Epithelial cell of proximal tubule (primary cell): ENCODE measurements at regions not wholly inside any gene's neighbourhood (a gene's known extent, or its start where the extent isn't known, plus 50 kb on each side); places are given as distances from the start of the nearest gene placed in this dataset.

Experiments used
- DNase-seq: peaks from one replicate; pipeline ENCODE4 v3.0.0-alpha.2; 2011; ENCODE audit warnings: low read depth
- H3K4me3 ChIP-seq: 2 replicates; pipeline ENCODE4 v1.5.1; 2011; ENCODE audit warnings: low read depth, mild to moderate bottlenecking, low read length
- TF ChIP-seq, protein P1 (sequence below): conservative IDR thresholded peaks from 2 replicates; pipeline ENCODE4 v1.5.1; 2012; ENCODE audit warnings: low read depth, mild to moderate bottlenecking, low read length

DNA sequence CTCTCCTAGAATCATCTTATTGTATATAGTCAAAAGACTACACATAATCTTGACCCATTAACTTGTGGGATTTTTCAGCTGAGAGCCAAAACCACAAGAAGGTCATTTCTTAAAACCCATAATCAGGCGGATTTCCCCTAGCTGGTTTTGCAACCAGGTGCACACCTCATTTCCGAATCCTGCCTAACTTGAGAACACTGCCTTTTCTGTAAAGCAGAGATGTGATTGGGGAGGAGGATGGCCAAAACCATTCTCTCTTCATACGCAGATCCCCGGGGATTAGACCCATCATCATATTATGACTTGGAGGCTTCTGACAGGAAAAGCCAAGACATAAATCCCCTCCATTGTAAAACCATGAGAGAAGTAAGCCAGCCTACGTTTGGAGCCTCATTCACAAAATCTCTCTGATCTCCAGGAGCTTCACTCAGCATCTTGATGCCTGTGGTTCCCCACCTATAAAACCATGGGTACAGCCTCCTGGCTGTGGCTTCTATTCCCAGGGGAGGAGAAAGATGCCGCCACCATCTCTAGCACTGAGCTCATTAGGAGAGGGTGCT lies 191.3 kb downstream of the KIF18A start:
- DNase-seq, result no peak
- TF ChIP-seq, protein P1, sequence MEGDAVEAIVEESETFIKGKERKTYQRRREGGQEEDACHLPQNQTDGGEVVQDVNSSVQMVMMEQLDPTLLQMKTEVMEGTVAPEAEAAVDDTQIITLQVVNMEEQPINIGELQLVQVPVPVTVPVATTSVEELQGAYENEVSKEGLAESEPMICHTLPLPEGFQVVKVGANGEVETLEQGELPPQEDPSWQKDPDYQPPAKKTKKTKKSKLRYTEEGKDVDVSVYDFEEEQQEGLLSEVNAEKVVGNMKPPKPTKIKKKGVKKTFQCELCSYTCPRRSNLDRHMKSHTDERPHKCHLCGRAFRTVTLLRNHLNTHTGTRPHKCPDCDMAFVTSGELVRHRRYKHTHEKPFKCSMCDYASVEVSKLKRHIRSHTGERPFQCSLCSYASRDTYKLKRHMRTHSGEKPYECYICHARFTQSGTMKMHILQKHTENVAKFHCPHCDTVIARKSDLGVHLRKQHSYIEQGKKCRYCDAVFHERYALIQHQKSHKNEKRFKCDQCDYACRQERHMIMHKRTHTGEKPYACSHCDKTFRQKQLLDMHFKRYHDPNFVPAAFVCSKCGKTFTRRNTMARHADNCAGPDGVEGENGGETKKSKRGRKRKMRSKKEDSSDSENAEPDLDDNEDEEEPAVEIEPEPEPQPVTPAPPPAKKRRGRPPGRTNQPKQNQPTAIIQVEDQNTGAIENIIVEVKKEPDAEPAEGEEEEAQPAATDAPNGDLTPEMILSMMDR, result no peak
- no peak overlapping the region for H3K4me3 ChIP-seq

DNA sequence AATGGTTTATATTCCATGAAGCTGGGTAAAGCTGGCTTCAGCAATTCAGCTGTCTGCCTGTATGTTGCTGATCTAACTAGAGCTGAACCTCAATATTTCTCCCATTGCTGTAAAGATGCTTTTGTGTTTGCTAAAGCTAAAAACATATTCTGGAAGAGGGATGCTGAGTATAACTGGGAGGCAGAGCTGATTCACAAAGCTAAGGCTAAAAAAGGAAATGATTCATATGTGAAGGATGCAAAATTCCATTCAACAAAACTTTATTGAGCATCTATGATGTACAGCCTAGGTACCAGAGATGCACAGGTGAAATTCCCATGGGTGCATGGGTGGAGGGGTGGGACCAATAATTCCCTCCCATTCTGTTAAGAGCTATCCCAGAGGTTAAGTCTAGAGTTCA lies 193.9 kb downstream of the KIF18A start:
- TF ChIP-seq, protein P1, result no peak
- no peak for DNase-seq
- no peak overlapping the region for H3K4me3 ChIP-seq

DNA sequence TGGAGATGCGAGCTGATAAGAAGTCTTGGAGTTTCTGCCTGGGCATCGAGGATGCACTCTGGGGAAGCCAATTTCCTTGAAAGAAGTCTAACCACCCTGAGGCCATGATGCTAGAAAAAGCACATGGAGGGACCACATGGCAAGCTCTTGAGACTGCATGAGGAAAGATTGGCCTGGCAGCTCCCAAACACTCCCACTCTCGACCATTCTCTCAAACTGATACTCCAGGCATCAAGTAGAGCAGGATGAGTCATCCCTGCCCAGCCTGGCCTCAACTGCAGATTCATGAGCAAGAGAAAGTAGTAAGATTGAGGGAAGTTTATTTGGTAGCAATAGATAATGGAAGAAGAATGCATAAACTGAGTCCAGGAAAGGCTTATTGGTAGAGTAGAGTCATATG lies 194.3 kb downstream of the KIF18A start:
- TF ChIP-seq, protein P1, result no peak
- no peak overlapping the region for H3K4me3 ChIP-seq
- no peak for DNase-seq

- no peak for DNase-seq
- no peak overlapping the region for H3K4me3 ChIP-seq
Observed at GRCh38 chr11:27912916-27913315, 195.0 kb downstream of the KIF18A start.

DNA sequence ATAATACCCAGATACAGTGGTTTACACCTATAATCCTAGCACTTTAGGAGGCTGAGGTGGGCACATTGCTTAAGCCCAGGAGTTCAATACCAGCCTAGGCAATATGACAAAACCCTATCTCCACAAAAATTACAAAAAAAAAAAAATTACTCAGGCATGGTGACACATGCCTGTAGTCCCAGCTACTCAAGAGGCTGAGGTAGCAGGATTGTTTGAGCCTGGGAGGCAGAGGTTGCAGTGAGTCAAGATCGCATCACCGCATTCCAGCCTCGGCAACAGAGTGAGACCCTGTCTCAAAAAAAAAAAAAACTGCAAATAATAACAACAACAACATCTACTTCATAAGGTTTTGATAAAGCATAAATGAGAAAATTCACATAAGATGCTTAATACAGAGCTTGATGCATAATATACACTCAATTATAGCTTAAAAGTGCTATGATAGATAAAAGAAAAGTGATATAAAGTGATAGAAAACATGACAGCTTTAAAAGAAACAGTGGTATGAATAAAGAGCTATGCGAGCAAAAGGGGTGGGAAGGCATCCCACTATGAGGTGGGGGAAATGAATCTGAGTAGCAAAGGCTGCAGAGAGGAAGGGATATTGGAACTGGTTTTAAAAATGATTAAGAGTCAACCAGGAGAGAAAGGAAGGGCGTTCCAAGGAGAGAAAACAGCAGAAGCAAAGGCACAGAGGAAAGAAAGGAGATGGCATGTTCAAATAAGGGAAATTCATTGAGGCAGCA lies 197.6 kb downstream of the KIF18A start:
- peak; percentile 65 for DNase-seq
- TF ChIP-seq, protein P1, result no peak
- no peak overlapping the region for H3K4me3 ChIP-seq

More at GRCh38 chr11:27912916-27913315, 195.0 kb downstream of the KIF18A start:
- TF ChIP-seq, protein P1, result no peak

GRCh38 chr11:27909386-27909785 lies 198.6 kb downstream of the KIF18A start:
- TF ChIP-seq, protein P1, result peak; percentile 4
- DNase-seq, result no peak
- no peak overlapping the region for H3K4me3 ChIP-seq

GRCh38 chr11:27908621-27909020 lies 199.3 kb downstream of the KIF18A start:
- no peak for DNase-seq
- TF ChIP-seq, protein P1, result no peak
- no peak overlapping the region for H3K4me3 ChIP-seq
